ENCODE measurements at regions not wholly inside any gene's neighbourhood (a gene's known extent, or its start where the extent isn't known, plus 50 kb on each side); places are given as distances from the start of the nearest gene placed in this dataset.
"Not testable (repeated sequence)": the region's sequence is repeated elsewhere in the genome, so short reads cannot be mapped to it uniquely, and the experiment has no call there.

DNA sequence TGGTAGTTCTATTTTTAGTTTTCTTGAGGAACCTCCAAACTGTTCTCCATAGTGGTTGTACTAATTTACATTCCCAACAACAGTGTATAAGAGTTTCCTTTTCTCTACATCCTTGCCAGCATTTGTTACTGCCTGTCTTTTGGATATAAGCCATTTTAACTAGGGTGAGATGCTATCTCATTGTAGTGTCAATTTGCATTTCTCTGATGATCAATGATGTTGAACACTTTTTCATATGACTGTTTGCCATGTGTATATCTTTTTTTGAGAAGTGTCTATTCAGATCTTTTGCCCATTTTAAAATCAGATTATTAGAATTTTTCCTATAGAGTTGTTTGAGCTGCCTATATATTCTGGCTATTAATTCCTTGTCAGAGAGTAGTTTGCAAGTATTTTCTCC lies 138.9 kb downstream of the MACROH2A1 start:
- not testable (repeated sequence) for TF ChIP-seq EZH2 (IDR thresholded peaks at IDR 0.05; ENCODE audit: borderline replicate concordance, low read depth, low read length, severe bottlenecking); POLR2AphosphoS5 (IDR thresholded peaks at IDR 0.05; ENCODE audit: insufficient read depth, low read depth, low read length)
- TF ChIP-seq, protein P1, sequence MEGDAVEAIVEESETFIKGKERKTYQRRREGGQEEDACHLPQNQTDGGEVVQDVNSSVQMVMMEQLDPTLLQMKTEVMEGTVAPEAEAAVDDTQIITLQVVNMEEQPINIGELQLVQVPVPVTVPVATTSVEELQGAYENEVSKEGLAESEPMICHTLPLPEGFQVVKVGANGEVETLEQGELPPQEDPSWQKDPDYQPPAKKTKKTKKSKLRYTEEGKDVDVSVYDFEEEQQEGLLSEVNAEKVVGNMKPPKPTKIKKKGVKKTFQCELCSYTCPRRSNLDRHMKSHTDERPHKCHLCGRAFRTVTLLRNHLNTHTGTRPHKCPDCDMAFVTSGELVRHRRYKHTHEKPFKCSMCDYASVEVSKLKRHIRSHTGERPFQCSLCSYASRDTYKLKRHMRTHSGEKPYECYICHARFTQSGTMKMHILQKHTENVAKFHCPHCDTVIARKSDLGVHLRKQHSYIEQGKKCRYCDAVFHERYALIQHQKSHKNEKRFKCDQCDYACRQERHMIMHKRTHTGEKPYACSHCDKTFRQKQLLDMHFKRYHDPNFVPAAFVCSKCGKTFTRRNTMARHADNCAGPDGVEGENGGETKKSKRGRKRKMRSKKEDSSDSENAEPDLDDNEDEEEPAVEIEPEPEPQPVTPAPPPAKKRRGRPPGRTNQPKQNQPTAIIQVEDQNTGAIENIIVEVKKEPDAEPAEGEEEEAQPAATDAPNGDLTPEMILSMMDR (IDR thresholded peaks at IDR 0.05; ENCODE audit: extremely low read depth in 1 of 2, insufficient read depth in 1 of 2, low read depth in 1 of 2, low read length in 2 of 2), result not testable (repeated sequence)
